ENCODE measurements at regions not wholly inside any gene's neighbourhood (a gene's known extent, or its start where the extent isn't known, plus 50 kb on each side); places are given as distances from the start of the nearest gene placed in this dataset.
A peak's percentile ranks its signal among the peaks of the same experiment; 100 is the strongest.
"Not testable (repeated sequence)": the region's sequence is repeated elsewhere in the genome, so short reads cannot be mapped to it uniquely, and the experiment has no call there.

DNA sequence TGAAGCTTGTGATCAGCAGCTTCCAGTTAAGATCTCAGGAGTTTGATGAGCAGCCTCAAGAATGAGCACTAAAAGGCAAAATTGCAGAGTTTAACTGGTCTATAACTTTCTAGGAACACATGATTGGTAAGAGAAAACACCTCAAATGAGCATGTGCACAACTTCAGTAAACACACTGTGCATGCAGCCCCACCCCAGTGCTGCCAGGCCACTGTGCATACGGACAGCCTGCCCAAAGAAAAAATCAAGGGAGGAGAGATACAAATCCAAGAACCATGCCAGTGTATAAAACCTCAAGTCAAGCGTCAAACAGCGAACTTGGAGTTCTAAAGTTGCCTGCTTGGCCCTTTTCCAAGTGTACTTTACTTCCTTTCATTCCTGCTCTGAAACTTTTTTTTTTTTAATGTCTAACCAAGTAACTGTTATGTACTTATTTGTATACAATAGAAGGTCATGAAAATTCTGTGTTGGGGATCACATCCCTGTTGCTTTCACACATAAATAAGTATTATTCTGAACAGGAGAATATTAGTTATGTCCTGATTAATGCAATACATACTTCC, 125.6 kb upstream of the TSLP start:
- Mint-ChIP-seq H3K27ac (no peak overlapping the region), H3K9me3 (peaks cover 13 to 18% of the 10 kb centered on the region in 2 donors), H3K36me3 (no peaks in the 10 kb centered on the region)
- ATAC-seq: no peak
- no peak for DNase-seq (ENCODE audit: low spot score in 2 of 2)

DNA sequence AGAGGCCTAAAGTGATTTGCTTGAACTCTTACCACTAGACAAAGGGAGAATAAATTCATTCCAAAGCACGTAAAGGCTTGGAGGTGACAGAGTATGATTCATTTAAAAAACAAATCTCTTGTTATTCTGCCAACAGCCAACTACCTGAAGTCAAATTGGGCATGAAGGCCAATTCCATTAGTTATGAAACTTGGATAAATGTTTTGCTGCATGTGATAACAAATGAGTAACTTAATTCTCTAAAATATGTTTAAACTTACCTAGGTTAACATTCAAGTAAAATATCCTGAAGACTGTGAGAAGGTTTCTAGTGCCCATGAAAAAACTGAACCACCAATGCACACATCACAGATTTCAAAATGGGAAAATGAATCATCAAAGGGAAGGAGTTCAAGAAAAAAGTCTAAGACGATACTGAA, 120.1 kb upstream of the TSLP start:
- no peak for ATAC-seq
- H3K27ac Mint-ChIP-seq: no peak overlapping the region
- no peak for DNase-seq (ENCODE audit: low spot score in 2 of 2)

DNA sequence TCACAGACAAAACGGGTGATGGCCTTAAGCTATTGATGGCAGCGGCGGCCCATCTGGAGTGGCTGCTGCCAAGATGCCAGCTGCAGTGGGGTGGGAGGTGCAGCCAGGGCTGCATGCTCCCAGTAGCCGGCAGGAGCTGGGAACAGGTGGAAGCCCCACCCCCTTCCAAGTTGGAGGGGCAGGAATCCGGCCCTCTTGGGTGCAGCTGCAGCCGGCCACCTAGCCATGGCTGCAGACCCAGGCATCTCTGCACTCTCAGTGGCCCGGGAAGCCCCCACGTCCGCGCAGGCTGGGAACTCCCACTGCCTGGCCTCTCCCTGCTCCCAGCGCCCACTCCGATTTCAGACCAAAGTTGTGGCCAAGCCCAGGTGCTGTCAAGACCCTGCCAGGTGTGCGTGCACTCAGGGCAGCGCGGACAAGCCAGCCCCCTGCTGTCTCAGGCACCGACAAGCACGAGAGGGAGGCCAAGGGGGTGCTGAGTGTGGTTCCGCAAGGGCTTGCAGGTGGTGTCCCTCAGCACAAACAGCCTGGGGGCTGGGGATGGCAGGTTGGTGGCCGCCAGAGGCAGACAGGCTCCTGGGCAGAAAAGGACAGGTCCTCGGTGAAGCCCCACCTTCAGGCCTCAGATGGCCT, 115.1 kb upstream of the TSLP start:
- Mint-ChIP-seq H3K36me3 (peaks cover 0 to 5% of the 10 kb centered on the region in 2 donors), H3K9me3 (peaks cover 5 to 11% of the 10 kb centered on the region in 2 donors), H3K27ac (no peak overlapping the region)
- ATAC-seq (no peak), DNase-seq (ENCODE audit: low spot score in 2 of 2) (no peak)

More for the DNA sequence above, 120.1 kb upstream of the TSLP start:
- H3K9me3 Mint-ChIP-seq: peaks cover 13 to 24% of the 10 kb centered on the region in 2 donors
- H3K36me3 Mint-ChIP-seq: peaks cover 0 to 5% of the 10 kb centered on the region in 2 donors

DNA sequence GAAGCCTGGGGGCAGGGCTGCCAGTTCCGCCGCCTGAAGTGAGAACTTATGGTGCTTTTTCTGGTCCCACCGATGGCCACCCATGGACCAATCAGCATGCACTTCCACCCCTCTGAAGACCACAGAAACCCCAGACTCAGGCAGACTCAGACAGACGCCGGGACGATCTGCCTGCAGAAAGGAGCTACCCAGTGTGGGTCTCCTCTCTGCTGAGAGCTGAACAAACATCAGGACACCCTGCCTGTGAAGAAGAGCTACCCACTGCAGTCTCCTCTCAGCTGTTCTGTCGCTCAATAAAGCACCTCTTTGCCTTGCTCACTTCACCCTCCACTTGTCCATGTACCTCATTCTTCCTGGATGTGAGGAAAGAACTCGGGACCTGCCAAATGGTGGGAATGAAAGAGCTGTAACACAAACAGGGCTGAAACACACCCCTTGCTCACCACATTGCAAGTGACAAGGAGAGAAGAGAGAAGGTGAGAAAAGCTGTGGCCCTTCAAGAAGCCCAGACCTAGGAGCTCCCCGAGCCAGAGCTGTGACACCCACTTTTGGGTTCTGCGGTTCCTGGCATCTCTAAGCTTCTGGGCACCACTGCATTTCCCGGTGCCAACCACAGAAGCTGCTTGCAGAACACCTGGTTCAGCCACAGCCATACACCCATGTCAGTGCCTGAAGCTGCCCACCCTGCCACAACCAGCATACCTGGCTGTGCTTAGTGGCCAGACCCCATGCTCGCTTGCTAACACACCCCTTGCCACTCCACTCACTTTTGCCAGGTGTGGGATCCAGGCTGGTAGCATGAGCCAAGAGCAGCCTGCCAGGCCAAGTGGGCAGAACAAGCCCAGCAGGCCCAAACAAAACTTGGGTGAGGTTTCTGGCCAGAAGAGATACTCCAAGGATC, 114.3 kb upstream of the TSLP start:
- no peak for ATAC-seq
- DNase-seq (ENCODE audit: low spot score in 2 of 2): no peak
- Mint-ChIP-seq H3K27ac (no peak overlapping the region), H3K36me3 (peaks cover 0 to 5% of the 10 kb centered on the region in 2 donors), H3K9me3 (peaks cover 5 to 11% of the 10 kb centered on the region in 2 donors)

DNA sequence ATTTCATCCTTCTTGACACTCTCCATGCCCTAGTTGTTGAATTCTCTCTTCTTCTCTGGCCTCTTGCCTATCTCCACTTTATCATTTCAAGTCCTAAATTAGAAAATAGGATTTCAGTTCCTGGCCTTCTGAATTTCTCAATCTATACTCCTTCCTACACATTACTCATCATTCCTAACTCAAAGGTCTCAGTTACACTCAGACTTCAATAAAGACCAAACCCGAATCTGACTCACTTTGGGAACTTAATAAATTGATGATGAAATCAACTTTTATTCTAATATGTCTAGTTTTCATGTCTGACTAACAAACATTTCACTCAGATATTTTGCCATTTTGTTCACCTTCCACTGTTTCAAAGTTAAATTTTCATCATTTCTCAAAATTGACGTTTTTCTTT, 113.6 kb upstream of the TSLP start:
- ATAC-seq: no peak
- Mint-ChIP-seq H3K9me3 (peaks cover 5 to 11% of the 10 kb centered on the region in 2 donors), H3K27ac (peak overlapping the region in 1 of 2 donors; percentile 1), H3K36me3 (peaks cover 0 to 5% of the 10 kb centered on the region in 2 donors)
- DNase-seq (ENCODE audit: low spot score in 2 of 2): no peak

DNA sequence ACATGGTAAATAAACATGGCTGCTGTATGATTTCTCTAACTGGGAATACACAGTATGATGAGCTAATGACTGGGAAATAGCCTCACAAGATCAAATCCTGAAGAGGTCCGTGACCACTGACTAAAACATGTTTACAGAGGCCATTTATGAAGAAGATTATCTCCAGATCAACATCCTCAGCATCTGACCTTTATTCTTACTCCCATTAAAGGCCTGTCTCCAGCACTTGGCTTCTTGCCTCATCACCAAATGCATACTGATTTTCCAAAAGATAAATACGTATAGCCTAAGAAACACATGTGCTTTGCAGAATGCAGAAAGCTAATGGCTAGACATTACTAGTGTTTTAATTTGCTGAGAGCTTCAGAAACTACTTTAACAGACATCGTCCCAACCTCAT, 108.0 kb upstream of the TSLP start:
- ATAC-seq: no peak
- Mint-ChIP-seq H3K9me3 (peaks cover 0 to 6% of the 10 kb centered on the region in 2 donors), H3K27ac (no peak overlapping the region), H3K36me3 (no peaks in the 10 kb centered on the region)
- no peak for DNase-seq (ENCODE audit: low spot score in 2 of 2)

DNA sequence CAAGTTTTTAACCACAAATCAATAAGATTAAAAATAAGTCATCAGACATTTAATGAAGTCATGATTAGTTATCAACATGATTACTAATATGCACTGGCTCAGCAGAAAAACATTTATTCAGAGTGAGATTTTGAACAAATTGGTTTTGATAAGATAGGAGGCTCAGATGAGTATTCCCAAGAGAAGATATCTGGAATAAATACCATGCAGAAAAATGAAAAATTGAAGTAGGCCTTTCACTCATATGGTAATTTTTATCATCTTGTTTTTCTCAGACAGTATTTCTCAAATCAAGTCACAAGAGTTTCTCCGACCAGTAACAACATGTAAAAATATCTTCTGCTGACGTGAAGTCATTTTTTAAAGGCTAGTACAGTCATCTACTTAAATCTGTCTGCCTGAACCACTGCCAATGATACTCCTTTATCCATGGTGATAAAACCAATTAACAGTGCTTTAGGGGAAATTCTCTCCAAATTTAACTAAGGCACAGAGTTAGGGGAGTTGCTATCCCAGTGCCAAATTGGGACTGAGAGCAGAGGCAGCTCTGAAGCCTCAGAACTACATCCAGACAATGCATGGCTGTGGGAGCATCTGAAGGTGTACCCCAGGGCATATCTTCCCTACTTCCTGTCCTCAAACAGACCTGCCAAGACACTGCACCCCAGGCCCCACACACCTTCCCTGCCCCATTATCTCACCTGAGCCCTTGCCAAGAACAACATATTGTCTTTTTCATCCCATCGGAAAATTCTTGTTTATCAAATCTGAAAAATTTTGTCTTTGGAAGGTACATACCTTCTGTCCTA, 105.5 kb upstream of the TSLP start:
- H3K27ac Mint-ChIP-seq: no peak overlapping the region
- H3K36me3 Mint-ChIP-seq: no peaks in the 10 kb centered on the region
- ATAC-seq: no peak
- no peak for DNase-seq (ENCODE audit: low spot score in 2 of 2)
- H3K9me3 Mint-ChIP-seq: peaks cover 0 to 1% of the 10 kb centered on the region in 2 donors

DNA sequence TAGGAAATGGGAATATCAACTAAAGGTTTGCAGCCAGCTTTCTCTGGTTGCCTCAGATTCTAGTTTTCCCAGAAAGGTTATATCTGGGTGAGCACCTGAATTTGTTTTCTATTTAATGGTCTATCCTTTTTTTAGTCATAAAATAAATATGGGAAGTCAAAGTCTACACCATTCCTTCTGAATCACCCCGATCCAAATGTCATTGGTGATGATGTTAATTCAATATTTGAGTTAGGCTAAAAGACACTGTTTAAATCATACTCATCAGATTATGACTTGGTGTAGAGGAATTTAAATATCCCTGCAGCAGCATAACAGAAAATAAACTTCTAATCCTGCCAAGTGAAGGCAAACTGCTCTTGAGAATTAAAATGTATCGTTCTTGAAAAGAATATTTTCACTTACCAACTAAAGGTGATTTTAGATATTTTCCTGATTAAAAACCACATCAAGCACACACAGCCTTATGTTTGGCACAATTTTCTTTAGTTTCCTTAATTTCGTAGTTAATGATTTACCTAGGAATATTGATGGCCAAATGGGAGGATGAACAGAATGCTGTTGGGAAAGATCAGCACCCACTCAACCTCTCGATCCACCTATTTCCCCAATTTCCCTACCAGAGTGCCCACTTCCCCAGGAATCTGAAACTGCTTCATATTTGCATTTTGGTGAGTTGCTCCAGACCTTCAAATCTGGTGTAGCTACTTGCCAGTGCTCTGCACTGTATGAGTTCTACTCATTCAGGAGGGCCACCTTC, 103.1 kb upstream of the TSLP start:
- H3K9me3 Mint-ChIP-seq: no peaks in the 10 kb centered on the region
- H3K27ac Mint-ChIP-seq: no peak overlapping the region
- H3K36me3 Mint-ChIP-seq: no peaks in the 10 kb centered on the region
- DNase-seq (ENCODE audit: low spot score in 2 of 2): no peak
- no peak for ATAC-seq

DNA sequence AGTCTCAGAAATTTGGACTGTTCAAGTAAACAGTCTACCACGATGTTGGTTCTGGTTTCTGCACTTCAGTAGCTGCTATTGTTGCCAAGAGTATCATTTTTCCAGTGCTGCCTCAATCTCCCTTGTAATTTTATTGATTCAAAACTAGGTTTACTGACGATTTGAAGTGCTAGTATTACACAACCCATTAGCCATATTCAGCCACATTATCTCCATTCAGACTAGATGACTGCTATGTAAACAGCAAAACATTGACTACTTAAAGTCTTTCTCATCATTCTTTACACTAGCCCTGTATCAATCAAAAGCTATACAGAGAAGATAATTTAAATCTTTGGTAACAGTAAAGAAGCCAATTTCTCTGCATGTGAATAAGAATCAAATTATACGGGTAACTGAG, 102.0 kb upstream of the TSLP start:
- Mint-ChIP-seq H3K27ac (no peak overlapping the region), H3K9me3 (no peaks in the 10 kb centered on the region), H3K36me3 (no peaks in the 10 kb centered on the region)
- DNase-seq (ENCODE audit: low spot score in 2 of 2) (no peak), ATAC-seq (no peak)

DNA sequence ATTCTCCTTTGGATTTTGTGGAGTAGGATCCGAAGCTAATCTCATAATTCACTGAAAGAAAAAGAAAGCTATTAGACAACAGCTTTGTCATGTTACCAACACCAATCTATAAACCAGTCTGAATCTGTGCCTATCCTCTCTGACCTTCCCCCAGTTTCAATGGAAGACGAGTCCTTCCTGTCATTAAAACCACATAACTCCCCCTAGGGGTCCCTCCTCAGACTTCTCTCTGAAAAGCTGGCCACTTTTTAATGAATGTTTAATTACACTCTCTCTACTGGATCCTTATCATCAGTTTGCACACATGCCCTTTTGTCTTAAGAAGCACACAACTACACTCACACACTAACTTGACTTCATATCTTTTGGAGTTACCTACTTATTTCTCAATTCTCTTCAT, 98.0 kb upstream of the TSLP start:
- Mint-ChIP-seq H3K9me3 (no peaks in the 10 kb centered on the region), H3K36me3 (no peaks in the 10 kb centered on the region), H3K27ac (no peak overlapping the region)
- ATAC-seq (no peak), DNase-seq (ENCODE audit: low spot score in 2 of 2) (no peak)

DNA sequence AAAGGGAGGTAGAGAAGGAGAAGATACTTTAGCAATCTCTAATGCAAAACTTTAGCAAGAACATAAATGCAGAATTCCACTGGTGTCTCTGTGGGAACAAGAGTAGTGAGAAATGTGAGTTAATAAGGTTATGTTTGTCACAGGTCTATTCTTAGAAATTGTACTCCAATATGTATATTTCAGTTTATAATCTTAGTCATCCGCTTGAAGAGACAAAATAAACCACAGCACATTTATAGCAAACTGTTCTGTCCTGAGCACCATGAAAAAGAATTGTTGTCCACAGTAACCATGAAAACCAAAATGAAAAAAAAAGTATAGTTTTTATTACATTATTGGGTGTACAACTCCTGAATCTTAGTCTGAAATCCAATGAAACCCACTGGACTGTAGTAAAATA, 93.6 kb upstream of the TSLP start:
- no peak for ATAC-seq
- no peak for DNase-seq (ENCODE audit: low spot score in 2 of 2)
- no peaks in the 10 kb centered on the region for H3K36me3 Mint-ChIP-seq
- peaks cover 4 to 6% of the 10 kb centered on the region in 2 donors for H3K9me3 Mint-ChIP-seq
- H3K27ac Mint-ChIP-seq: no peak overlapping the region

DNA sequence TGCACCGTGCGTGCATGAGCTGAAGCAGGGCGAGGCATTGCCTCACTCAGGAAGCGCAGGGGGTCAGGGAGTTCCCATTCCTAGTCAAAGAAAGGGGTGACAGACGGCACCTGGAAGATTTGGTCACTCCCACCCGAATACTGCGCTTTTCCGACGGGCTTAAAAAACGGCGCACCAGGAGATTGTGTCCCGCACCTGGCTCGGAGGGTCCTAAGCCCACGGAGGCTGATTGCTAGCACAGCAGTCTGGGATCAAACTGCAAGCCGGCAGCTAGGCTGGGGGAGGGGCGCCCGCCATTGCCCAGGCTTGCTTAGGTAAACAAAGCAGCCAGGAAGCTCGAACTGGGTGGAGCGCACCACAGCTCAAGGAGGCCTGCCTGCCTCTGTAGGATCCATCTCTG, 85.6 kb upstream of the TSLP start:
- not testable (repeated sequence) for H3K9me3 Mint-ChIP-seq; H3K36me3 Mint-ChIP-seq; DNase-seq (ENCODE audit: low spot score in 2 of 2); ATAC-seq; H3K27ac Mint-ChIP-seq

DNA sequence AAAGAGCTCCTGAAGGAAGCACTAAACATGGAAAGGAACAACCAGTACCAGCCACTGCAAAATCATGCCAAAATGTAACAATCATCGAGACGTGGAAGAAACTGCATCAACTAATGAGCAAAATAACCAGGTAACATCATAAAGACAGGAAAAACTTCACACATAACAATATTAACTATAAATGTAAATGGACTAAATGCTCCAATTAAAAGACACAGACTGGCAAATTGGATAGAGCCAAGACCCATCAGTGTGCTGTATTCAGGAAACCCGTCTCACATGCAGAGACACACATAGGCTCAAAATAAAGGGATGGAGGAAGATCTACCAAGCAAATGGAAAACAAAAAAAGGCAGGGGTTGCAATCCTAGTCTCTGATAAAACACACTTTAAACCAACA, 83.9 kb upstream of the TSLP start:
- ATAC-seq; H3K27ac Mint-ChIP-seq; H3K36me3 Mint-ChIP-seq; DNase-seq (ENCODE audit: low spot score in 2 of 2); H3K9me3 Mint-ChIP-seq: not testable (repeated sequence)

DNA sequence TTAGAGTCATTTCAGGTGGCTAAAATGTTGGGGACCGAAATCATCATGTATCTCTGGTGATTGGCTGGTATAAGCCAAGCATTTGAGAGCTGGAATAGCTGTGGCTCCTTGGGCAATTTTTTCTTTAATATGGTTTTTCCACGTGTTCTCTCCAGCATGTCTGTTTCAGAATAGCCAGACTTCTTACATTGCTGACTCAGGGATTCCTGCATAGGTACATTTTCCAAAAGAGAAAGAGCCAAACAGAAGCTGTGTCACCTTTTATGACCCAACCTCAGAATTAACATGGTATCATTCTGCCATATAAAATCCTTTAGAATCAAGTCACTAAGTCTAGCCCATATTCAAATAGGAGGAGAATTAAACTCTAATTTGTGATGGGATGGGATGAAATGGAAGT, 74.8 kb upstream of the TSLP start:
- ATAC-seq (no peak), DNase-seq (ENCODE audit: low spot score in 2 of 2) (no peak)
- Mint-ChIP-seq H3K9me3 (peaks cover 10% of the 10 kb centered on the region in 2 donors), H3K27ac (no peak overlapping the region), H3K36me3 (peaks cover 0 to 5% of the 10 kb centered on the region in 2 donors)

DNA sequence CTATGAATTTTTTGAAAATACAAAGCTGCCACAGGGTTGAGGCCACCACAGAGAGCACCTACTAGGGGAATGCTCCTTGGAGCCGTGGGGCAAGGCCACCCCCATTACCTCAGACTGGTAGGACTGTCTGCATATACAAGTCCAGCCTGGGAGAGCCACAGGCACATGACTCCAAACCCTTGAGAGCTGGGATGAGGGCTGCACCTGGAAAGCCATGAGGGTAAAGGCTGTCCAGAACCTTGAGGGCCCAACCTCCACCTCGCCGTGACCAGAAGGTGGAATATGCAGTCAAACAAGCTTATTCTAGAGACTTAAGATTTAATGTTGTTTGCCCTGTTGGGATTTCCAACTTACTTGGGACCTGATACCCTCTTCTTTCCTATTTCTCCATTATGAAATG, 69.5 kb upstream of the TSLP start:
- no peak for ATAC-seq
- Mint-ChIP-seq H3K27ac (no peak overlapping the region), H3K9me3 (peaks cover 6 to 7% of the 10 kb centered on the region in 2 donors)

DNA sequence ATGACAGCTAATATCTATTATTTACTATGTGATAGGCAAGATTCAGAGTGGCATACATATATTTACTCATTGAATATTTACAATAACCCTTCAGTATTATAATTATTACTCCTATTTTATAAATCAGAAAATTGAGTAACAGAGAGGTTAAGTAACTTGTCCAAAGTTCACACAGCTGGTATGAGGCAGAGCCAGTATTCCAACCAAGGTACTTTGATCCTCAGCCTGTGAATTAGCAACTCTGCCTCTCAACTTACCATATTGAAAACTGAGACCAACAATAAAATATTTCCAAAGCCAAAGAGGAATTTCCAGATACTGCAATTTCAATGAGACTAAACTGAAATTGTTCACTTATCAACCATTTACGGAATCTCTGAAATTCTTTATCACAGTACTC, 67.9 kb upstream of the TSLP start:
- DNase-seq (ENCODE audit: low spot score in 2 of 2) (no peak), ATAC-seq (no peak)
- Mint-ChIP-seq H3K9me3 (peaks cover 6 to 7% of the 10 kb centered on the region in 2 donors), H3K36me3 (peaks cover 0 to 5% of the 10 kb centered on the region in 2 donors), H3K27ac (no peak overlapping the region)

More for the DNA sequence above, 69.5 kb upstream of the TSLP start:
- H3K36me3 Mint-ChIP-seq: peaks cover 0 to 5% of the 10 kb centered on the region in 2 donors
- DNase-seq (ENCODE audit: low spot score in 2 of 2): no peak
